Activated naive CD4-positive, alpha-beta T cell (primary cell): ENCODE measurements at regions not wholly inside any gene's neighbourhood (a gene's known extent, or its start where the extent isn't known, plus 50 kb on each side); places are given as distances from the start of the nearest gene placed in this dataset.
"Not testable (repeated sequence)": the region's sequence is repeated elsewhere in the genome, so short reads cannot be mapped to it uniquely, and the experiment has no call there.

Source experiments
- DNase-seq, 4 experiments: peaks; one replicate each; lab custom pipeline; 2025; lab: John Stamatoyannopoulos, UW

DNA sequence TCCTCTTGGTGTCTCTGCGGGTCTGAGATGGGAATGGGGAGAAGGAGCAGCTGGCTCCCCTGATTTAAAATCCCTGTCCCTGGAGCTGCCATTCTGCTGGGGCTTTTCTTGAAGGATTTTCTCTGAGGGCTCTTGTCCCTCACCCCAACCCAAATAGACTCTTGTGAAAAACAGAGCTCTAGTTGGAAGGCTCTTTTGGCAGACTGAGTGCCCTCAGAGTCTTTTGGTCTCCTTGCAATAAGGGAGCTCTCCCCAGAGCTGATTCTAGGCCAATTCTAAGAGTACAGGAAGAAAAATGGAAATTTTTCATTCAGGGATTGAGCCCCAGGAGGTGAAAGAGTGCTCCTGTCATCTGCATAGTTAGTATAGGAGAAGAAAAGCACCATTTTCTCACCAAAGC, 238.3 kb downstream of the COG6 start:
- no peak for DNase-seq

GRCh38 chr13:39894586-39894985, 239.1 kb downstream of the COG6 start:
- DNase-seq, result no peak

DNA sequence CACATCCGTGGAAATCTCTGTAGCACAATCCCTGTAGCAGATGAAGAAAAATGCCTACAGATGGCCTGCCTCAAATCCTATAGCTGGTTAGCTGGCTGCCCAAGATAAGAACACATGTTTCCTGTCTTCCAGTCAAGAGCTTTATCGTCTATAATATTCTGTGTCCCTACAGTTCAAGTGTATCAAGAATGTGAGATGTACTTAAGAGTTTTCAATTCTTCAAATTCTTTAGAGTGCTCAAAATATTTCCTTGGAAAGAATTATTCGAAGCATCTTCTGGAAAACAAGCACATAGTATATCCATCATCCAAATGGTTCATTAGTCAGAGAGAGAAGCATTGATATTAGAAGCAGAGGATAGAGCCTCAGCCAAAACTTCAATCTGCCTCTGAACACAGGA, 239.8 kb downstream of the COG6 start:
- no peak for DNase-seq

- no peak for DNase-seq
Measured at GRCh38 chr13:39897636-39898035, 242.2 kb downstream of the COG6 start.

- no peak for DNase-seq
Measured at GRCh38 chr13:39900106-39900750, 244.8 kb downstream of the COG6 start.

- DNase-seq, result no peak
Measured at GRCh38 chr13:39904959-39905358, 249.5 kb downstream of the COG6 start.

DNA sequence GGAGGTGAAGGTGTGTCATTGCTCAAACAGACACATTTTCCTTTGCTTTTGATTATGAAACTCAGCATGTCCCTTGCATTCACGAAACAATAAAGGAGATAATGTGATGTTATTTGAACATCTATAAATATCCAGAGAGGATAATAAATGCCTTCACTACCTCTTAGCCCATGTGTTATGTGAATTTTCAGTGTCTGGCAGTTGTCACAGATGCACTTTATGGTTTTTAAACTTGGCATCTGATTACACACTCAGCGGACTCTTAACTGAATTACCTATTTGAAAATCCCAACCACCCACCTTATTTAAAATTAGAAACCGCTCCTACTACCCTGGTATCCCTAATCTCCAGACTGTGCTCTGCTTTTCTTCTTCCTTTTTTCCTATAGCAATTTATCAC, 254.2 kb downstream of the COG6 start:
- DNase-seq, result no peak

- DNase-seq, result no peak
Measured at GRCh38 chr13:39910041-39910440, 254.6 kb downstream of the COG6 start.

DNA sequence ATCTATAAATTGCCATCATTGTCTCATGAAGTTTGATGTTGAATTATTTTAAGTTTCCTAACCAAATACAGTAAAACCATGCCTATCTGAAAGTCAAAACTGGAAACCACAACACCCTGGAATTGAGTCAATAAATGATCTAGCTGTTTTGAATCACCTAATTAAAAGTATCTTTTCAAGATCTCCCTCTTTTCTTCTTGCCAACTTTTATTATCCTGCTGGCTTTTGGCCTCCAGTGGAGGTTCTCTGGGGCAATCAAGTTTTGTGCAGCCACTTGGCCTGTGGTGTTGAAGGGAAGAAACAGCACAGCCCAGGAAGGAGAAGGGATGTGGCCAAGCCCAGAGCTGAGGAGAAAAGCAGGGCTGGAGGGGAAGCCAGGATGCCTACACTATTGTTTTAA, 255.4 kb downstream of the COG6 start:
- no peak for DNase-seq

DNA sequence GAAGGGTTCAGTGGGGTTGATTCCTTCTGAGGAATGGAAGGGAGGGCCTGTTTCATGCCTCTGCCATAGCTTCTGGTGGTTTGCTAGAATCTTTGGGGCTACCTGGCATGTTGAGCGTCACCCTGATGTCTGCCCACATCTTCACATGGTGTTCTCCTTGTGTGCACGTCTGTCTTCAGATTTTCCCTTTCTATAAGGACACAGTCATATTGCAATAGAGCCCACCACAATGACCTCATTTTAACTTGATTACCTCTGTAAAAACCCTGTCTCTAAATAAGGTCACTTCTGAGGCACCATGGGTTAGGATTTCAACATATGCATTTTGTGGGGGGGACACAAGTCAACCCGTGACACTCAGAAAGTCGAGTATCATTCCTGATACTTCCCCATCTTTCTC, 257.9 kb downstream of the COG6 start:
- DNase-seq, result no peak

- DNase-seq, result no peak
Measured at GRCh38 chr13:39913928-39914327, 258.5 kb downstream of the COG6 start.

DNA sequence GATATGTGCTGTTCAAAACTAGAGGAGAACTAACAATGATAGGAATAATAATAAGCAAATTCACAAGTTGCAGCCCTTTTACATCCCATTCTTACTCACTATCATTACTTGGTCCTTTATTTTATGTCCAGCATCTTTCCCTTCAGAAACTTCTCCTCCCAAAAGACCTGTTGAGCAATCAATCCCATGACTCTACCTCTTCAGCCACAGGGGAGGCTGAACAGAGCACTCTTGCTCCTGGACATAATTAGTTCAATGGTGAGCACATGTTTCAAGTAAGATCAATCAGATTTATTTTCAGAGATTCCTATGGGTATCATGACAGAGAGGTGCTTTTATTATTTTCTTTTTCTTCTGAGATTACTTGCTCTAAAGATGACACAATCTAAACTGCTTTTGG, 260.0 kb downstream of the COG6 start:
- DNase-seq, result no peak

DNA sequence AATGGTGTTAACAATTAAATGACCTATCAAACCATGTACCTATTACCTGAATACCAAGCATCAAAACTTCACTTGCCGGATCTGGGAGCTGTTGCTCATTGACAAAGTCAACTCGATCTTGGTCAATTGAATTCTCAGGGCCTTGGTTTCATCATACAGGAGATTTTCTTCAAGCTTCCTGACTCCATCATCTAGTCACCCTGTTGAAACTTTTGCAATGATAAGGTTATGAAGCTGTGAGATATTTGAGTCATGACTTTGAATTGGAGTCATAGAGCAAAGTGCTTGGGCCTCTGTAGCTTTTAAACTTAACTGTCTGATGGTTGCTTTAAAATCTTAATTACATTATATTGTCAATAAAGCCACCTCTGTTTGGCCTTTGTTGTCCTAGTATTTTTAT, 260.9 kb downstream of the COG6 start:
- DNase-seq, result no peak

GRCh38 chr13:39918620-39919236, 263.3 kb downstream of the COG6 start:
- no peak for DNase-seq

- DNase-seq, result no peak
Measured at GRCh38 chr13:39920613-39921012, 265.2 kb downstream of the COG6 start.

DNA sequence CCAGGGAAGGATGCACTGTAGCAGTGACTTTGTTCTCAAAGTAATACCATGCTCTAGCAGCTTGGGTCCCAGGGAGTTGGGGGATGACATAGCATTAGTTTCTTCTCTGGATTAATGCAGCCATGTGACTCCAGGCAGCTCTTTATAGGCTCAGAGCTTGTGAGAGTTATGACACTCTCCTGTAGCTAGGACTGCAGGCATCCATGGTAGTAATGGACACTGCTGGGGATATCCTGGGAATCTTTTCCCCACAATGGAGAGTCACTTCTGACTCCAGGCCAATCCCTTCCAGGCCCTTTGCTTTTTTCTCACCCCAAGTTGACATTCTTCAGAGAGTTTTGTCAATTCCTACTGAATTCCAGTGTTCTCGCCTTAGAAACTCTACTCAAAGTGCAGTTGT, 270.9 kb downstream of the COG6 start:
- DNase-seq, result no peak

DNA sequence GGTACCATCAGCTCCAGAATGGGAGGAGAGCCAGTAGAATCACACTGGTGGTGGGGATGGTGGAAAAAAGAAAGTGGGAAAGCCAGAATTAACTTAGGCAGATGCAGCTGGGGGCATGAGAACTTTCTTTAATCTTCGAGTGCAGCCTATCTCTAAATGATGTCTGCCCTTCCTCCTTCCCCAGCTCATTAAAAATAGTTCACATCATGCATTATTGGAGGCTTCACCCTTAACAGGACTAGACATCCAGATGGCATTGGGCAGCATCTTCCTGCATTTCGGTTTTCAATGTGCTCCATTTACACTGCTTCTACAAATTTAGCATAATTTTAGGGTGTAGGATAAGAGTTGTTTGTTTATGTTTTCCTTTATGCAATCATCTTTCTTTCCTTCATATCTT, 272.8 kb downstream of the COG6 start:
- no peak for DNase-seq

DNA sequence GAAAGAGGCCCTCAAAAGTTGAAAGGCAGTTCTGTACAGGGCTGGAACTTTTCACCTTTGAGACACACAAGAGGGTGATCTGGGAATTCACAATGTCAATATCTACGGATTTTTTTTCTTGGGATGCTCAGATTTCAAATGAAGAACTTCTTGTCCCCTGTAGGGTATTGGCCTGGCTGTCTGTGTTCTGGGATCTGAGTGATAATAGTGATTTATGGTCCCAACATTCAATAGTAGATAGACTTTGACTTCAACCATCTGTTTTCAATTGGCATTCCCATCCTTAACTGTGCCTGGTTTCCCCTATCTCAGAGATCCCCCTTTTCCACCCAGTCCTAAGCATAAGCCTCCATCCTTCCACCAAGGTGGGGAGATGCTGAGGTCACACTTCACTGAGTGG, 274.1 kb downstream of the COG6 start:
- DNase-seq, result no peak

DNA sequence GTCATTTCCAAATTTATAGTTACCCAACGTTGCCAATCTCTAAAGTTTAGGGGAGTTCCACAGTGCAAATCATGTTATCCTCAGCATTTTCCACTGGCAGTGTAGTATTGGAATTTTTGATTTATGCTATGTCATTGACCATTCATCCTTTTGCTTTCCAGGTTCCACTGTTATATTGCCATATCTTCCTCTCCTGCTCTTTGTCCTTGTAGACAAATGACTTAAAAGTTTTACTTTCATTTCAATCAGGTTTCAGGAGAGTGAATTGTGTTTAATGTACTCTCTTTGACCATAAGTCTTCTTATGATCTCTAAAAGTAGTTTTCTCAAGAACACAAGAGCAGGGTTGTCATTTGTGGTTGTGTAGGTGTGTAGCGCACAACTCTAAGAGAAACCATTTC, 274.6 kb downstream of the COG6 start:
- no peak for DNase-seq

DNA sequence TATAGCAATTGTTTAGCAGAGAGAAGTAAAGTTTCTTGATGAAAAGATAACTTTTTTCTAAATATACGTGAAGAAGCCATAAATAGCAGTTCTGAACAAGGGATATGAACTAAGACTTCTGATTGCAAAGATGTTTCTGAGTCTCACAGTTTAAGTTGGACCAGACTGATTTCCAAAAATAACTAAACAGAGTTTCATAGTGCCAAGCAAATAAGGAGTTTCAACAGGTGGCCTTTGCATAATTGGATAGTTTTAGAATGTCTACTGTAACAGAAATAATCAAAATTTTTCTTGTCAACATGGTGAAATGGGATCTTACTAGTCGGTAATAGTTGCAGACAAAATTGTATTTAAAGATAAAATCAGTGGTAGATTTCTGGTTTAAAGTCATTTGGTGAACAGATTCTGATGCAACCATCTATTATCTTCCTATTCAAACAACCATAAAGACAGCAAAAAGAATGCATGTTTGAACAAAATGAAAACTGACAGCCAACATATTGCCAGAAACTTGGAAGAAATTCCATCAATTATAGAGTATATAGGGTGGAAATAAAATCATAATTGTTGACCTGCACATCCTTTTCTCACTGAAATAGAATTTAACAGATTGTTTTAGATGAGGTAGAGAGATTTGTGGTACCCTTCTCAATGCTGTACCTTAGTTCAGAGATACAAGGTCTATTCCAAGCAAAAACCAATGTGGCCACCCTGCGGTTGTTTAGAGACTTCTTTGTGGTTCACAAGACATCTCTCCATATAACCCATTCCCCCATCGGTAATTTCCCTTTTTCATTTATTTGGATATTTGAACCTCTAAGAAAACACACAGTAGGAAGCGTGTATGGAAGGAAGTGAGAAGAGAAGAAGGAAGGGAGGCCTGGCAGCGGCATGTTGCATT, 275.3 kb downstream of the COG6 start:
- no peak for DNase-seq

- no peak for DNase-seq
Measured at GRCh38 chr13:39931505-39931904, 276.0 kb downstream of the COG6 start.

DNA sequence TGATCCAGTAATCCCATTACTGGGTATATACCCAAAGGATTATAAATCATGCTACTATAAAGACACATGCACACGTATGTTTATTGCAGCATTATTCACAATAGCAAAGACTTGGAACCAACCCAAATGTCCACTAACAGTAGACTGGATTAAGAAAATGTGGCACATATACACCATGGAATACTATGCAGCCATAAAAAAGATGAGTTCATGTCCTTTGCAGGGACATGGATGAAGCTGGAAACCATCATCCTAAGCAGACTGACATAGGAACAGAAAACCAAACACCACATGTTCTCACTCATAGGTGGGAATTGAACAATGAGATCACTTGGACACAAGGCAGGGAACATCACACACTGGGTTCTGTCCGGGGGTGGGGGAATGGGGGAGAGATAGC, 277.1 kb downstream of the COG6 start:
- DNase-seq, result not testable (repeated sequence)

GRCh38 chr13:39935155-39935554, 279.7 kb downstream of the COG6 start:
- no peak for DNase-seq
